ENCODE measurements at regions not wholly inside any gene's neighbourhood (a gene's known extent, or its start where the extent isn't known, plus 50 kb on each side); places are given as distances from the start of the nearest gene placed in this dataset.

DNA sequence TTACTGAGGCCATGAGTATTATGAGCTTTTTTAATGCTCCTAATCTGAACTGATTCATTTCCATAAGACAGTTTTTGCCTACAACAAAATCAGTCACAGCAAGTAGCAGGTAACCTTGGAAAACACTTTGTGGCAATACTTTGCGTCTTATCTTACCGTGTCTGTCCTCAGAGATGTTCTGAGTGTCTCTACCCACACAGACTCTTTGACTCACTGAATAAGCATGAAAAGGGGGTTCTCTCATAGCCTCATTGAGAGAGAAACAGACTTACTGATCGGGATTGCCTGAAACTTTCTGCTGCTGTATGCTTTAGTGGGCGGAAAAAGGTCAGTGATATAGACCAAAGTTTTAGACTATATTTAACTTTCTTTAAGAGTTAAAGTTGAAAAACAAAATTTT is 92.6 kb downstream of the MYL12B start:
- no peak for DNase-seq
- intact Hi-C loops (cut with DNase I): no loop called here
- no peak for ATAC-seq

GRCh38 chr18:3356614-3357013 is 93.4 kb upstream of the TGIF1 start:
- intact Hi-C loops (cut with DNase I): no loop called here
- no peak for ATAC-seq
- DNase-seq: no peak

GRCh38 chr18:3357516-3357915 is 92.5 kb upstream of the TGIF1 start:
- intact Hi-C loops (cut with DNase I): no loop called here
- no peak for DNase-seq
- ATAC-seq: no peak

- DNase-seq: no peak
- intact Hi-C loops (cut with DNase I): no loop called here
- ATAC-seq: no peak
These were observed 91.7 kb upstream of the TGIF1 start for GRCh38 chr18:3358310-3358709.

DNA sequence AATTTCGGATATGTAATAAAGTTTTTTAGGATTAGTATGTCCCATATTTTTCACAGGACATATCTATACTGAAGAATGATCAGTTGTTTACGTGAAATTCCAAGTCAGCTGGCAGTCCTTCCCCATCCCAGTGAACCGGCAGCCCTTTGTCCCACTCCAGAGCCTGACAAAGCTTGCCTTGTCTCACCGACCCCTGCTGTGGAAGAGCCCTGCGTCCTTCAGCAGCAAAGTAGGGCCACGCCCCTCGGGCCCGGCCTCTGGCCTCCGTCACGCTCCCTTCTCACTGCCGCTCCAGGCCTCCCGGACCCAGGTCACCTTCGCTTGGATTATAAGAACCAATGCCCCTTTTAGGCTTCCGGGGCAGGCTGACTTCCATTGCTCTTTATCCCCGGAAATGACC is 89.8 kb upstream of the TGIF1 start:
- DNase-seq (no peak), ATAC-seq (no peak)
- intact Hi-C loops (cut with DNase I): no loop called here

- DNase-seq (no peak), ATAC-seq (no peak)
- intact Hi-C loops (cut with DNase I): no loop called here
These were observed 82.4 kb upstream of the TGIF1 start for GRCh38 chr18:3367491-3368091.

DNA sequence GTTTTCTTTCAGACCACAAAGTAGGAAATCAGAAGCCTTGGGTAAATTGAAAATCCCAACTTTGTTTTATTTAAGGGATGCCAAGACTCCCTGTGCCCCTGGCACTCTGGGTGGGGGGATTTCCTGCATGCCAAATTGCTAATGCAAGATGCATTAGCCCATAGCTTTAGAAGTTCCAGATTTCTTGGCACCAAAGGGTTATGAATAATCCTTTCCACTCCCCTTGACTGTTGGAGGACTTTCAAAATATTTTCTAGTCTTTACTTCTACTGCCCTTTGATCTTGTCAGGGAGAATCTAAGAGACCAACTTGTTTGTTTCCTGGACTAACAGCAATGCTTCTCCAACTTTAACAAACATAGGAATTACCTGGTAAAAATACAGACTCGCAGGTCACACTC is 81.8 kb upstream of the TGIF1 start:
- intact Hi-C loops (cut with DNase I): no loop called here
- ATAC-seq (peak in 1 of 2 donors; percentile 70), DNase-seq (no peak)

- DNase-seq (no peak), ATAC-seq (no peak)
- intact Hi-C loops (cut with DNase I): no loop called here
These were observed 70.3 kb upstream of the TGIF1 start for GRCh38 chr18:3379685-3380084.

- ATAC-seq (no peak), DNase-seq (no peak)
- intact Hi-C loops (cut with DNase I): no loop called here
These were observed 69.5 kb upstream of the TGIF1 start for GRCh38 chr18:3380384-3380961.

DNA sequence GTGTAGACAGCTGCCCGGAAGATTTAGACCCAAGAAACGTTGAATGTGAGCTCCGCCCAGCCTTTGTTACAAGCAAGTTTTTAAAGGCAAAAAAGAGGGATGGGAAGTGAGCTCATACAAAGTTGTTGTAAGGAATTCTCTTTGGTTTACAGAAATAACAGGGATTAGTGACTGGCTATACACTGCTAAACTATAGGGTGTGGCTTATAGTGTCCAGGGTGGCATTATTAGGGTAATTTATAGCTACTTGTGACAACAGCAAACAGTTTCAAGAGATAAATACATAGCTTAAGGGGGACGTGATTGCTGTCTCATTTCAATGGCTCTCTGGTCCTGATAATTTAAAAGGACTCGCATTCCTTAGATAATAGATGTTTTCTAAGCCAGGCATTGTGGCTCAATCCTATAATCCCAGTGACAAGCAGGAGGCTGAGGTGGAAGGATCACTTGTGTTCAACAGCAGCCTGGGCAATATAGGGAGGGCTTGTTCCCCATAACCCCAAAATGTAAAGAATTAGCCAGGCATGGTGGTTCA is 66.5 kb upstream of the TGIF1 start:
- DNase-seq: no peak
- intact Hi-C loops (cut with DNase I): no loop called here
- ATAC-seq: no peak

DNA sequence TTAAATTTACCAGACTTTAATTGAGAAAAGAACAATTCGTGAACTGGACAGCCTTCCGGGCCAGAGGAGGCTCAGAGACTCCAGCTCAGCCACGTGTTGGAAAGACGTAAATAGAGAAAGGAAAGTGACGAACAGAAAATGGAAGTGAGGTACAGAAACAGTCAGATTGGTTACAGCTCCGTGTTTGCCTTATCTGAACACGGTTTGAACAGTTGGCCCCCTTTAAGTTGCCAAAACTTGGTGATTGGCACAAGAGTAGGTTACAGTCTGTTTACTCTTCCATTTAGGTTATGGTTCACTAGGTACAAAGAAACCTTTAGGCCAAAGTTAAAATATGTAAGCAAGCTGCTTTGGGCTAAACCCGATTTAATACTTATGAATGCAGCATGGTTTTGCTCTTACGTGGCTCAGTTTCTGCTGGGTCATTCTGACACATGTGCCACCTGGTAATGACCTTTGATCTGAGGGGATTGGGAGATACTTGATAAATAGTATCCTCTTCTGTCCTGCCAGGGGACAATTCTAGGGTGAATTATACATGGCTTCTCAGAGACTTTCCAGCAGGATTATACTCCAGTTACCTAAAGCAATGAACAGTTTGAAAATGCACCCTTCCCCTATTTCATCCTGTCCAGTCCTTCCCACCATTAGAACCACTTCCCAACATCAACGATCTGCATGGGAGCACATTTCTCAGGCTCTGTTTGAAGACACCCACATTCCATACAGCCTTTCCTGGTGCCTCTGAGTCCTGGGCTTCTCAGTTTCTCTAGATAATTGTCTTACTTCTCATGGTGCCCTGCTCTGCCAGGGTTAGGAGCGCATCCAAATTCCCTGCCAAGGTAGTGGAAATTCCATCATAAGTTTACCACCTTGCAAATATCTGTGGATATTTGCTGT is 65.1 kb upstream of the TGIF1 start:
- ATAC-seq: no peak
- no peak for DNase-seq
- intact Hi-C loops (cut with DNase I): no loop called here

GRCh38 chr18:3388323-3388722 is 61.6 kb upstream of the TGIF1 start:
- ATAC-seq (no peak), DNase-seq (no peak)

GRCh38 chr18:3388980-3389379 is 61.0 kb upstream of the TGIF1 start:
- ATAC-seq: no peak
- no peak for DNase-seq
- intact Hi-C loops (cut with DNase I): no loop called here

More at GRCh38 chr18:3388323-3388722, 61.6 kb upstream of the TGIF1 start:
- intact Hi-C loops (cut with DNase I): no loop called here

DNA sequence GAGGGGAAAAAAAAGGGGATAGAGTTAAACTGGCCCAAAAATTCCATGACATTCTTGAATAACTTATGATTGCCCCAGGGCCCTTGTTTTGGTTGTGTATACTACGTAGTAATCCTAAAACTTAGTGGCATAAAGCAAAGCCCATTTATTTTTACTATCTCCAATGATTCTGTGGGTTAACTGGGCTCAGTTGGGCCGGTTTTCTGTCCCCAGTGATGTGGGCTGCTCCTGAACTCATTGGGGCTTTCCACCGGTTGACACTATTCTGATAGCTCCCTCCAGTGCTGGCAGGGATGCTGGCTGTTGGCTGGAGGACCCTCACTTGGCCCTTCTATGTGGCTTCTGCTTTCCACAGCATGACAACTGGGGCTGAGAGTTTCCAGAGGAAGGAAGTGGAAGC is 60.0 kb upstream of the TGIF1 start:
- ATAC-seq: no peak
- intact Hi-C loops (cut with DNase I): no loop called here

DNA sequence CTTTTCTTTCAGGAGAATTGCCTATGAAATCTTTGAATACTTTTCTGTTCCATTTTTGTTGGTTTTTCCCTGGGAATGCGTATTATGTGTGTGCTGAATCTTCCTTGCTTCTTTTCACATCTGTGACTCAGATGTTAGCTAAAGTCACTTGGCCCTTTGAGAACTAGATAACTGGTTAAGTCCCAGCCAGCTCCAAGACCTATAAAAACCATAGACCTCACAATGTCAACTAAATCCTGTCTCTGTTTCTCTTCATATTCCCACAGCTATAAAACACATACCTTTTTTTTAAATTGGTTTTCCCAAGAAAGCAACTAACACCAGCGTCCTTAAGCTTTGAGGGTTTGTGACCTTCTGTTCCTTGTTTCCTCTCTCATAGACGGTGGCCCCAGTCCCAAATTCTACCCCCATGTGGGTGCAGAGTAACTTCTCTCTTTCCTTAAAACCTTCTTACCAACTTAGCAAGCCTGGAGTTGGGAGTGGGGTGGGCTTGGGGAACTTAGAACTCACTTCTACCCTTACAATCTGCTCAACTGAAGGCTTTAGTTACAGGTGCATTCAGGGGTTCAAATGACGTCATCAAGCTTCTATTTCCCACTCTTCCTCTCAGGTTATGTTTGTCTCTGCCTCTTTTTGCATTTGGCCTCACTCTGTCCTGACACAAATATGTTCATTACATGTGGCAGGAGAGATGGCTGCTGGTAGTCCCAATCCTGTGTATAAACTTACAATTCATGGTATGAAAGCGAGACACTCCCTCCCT is 58.1 kb upstream of the TGIF1 start:
- intact Hi-C loops (cut with DNase I): no loop called here
- no peak for DNase-seq
- ATAC-seq: no peak

More for the DNA sequence above, 60.0 kb upstream of the TGIF1 start:
- DNase-seq: no peak

DNA sequence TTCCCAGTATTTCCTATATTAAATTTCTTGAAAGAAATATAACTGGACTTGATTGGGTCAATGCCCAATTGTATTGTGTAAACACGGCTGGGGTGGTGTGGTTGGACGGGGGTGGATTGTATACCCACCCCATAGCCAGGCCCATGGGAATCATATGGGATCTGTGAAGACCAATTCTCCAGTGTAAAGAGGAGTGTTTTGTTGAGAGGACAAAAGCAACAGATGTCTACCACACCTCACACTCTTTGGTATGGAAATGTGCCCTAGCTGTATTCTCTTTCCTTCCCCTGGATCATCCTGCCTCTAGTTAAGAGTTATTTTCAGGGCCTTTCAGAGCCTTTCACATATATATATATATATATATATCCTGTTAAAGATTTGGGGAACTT is 57.5 kb upstream of the TGIF1 start:
- DNase-seq (no peak), ATAC-seq (no peak)
- intact Hi-C loops (cut with DNase I): no loop called here

GRCh38 chr18:3394648-3395047 is 55.3 kb upstream of the TGIF1 start:
- no peak for DNase-seq
- intact Hi-C loops (cut with DNase I): no loop called here
- ATAC-seq: no peak

GRCh38 chr18:3395466-3395865 is 54.5 kb upstream of the TGIF1 start:
- ATAC-seq (no peak), DNase-seq (no peak)
- intact Hi-C loops (cut with DNase I): no loop called here

GRCh38 chr18:3397031-3397750 is 52.8 kb upstream of the TGIF1 start:
- ATAC-seq (no peak), DNase-seq (no peak)
- intact Hi-C loops (cut with DNase I): no loop called here
